Mesothelial cell of epicardium (in vitro differentiated cells): ENCODE measurements at regions not wholly inside any gene's neighbourhood (a gene's known extent, or its start where the extent isn't known, plus 50 kb on each side); places are given as distances from the start of the nearest gene placed in this dataset.

Source experiments
- DNase-seq, 2 experiments: peaks; one replicate each; pipeline ENCODE4 v3.0.0; 2021; ENCODE audit warnings: low spot score in 2 of 2; ENCODE audit not compliant: unreplicated experiment in 2 of 2
- H3K27ac Mint-ChIP-seq: 2 replicates; pipeline ENCODE4 v1.8.0; 2021; ENCODE audit warnings: mixed read lengths
- H3K27me3 Mint-ChIP-seq: 2 replicates; pipeline ENCODE4 v1.8.0; 2021; ENCODE audit warnings: low read depth, mixed read lengths
- H3K36me3 Mint-ChIP-seq: 2 replicates; pipeline ENCODE4 v1.8.0; 2021; ENCODE audit warnings: mixed read lengths
- H3K4me1 Mint-ChIP-seq: 2 replicates; pipeline ENCODE4 v1.8.0; 2021; ENCODE audit warnings: mixed read lengths
- H3K4me3 Mint-ChIP-seq: 2 replicates; pipeline ENCODE4 v1.8.0; 2021; ENCODE audit warnings: mild to moderate bottlenecking, moderate library complexity, mixed read lengths
- H3K9me3 Mint-ChIP-seq: 2 replicates; pipeline ENCODE4 v1.8.0; 2021; ENCODE audit warnings: mixed read lengths
- CTCF ChIP-seq: fragments of 200-600 bp; sonication (generic); IDR thresholded peaks from one replicate; pipeline ENCODE4 v1.5.0; 2021; ENCODE audit warnings: antibody characterized with exemption; ENCODE audit not compliant: unreplicated experiment

- DNase-seq = no peak
- peak overlapping the region; percentile 87 for H3K27ac Mint-ChIP-seq
- peaks cover under 1% of the 10 kb centered on the region for H3K9me3 Mint-ChIP-seq
Observed at GRCh38 chr10:78584681-78585080, 484.1 kb upstream of the ZMIZ1 start.

GRCh38 chr10:78585952-78586351 is 482.8 kb upstream of the ZMIZ1 start:
- no peaks in the 10 kb centered on the region for H3K36me3 Mint-ChIP-seq
- peaks cover 9% of the 10 kb centered on the region for H3K9me3 Mint-ChIP-seq
- DNase-seq = no peak
- no peak overlapping the region for H3K4me3 Mint-ChIP-seq
- H3K4me1 Mint-ChIP-seq = peaks cover 60% of the 10 kb centered on the region
- no peak for TF ChIP-seq CTCF
- H3K27ac Mint-ChIP-seq = no peak overlapping the region
- H3K27me3 Mint-ChIP-seq = no peaks in the 10 kb centered on the region

More at GRCh38 chr10:78584681-78585080, 484.1 kb upstream of the ZMIZ1 start:
- no peaks in the 10 kb centered on the region for H3K27me3 Mint-ChIP-seq
- no peak for TF ChIP-seq CTCF
- peaks cover 57% of the 10 kb centered on the region for H3K4me1 Mint-ChIP-seq
- H3K4me3 Mint-ChIP-seq = no peak overlapping the region
- H3K36me3 Mint-ChIP-seq = no peaks in the 10 kb centered on the region

DNA sequence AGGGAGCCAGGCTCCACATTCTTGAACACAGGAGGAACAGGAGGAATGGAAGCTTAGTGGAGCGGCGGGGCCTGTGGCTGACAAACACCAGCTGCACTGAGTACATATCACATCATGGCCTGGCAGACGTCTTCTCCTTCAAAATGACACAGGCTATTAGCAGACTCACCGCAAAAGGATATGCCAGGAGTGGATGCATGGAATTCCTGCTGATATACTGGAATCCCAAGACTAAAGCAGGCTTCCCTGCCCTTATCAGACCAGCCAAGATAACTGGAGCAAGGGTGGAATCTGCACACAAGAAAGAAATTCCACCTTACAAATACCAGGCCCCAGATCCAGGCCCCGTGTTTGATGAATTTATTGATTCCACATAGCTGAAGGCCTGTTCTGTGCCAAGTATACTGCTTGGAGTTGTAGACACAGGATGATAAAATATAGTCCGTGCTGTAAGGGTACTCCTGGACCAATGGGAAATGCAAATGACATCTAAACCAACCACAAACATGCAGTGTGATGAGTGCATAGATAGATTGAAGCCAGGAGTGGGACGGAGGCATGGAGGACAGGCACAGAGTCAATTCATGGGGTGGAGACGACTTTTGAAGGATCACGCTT is 480.5 kb upstream of the ZMIZ1 start:
- peaks cover 9% of the 10 kb centered on the region for H3K9me3 Mint-ChIP-seq
- DNase-seq = peak in 1 of 2 experiments; percentile 56
- peaks cover 48% of the 10 kb centered on the region for H3K4me1 Mint-ChIP-seq
- H3K27me3 Mint-ChIP-seq = no peaks in the 10 kb centered on the region
- peak overlapping the region; percentile 86 for H3K27ac Mint-ChIP-seq
- H3K4me3 Mint-ChIP-seq = no peak overlapping the region
- no peaks in the 10 kb centered on the region for H3K36me3 Mint-ChIP-seq
- TF ChIP-seq CTCF = no peak

DNA sequence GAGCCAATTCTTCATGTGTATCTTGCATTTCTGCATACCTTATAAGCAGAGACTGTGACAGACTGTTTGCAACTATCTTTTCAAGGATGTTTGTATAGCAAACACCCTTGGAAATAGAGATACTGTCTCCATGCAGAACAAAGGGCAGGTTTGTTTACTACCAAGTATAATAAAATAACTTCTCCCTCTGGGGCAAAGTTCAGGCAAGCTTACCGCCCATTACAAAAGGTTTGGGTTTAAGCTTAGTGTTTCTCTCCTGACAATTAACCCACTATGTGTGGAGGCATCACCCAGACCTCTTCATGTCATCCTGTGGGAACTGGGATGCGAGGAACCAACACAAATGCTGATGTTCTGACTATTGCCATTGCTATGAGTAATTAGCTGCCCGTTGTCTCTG is 479.1 kb upstream of the ZMIZ1 start:
- Mint-ChIP-seq H3K36me3 (no peaks in the 10 kb centered on the region), H3K27ac (no peak overlapping the region), H3K4me1 (peaks cover 42% of the 10 kb centered on the region), H3K9me3 (peaks cover 9% of the 10 kb centered on the region), H3K27me3 (no peaks in the 10 kb centered on the region), H3K4me3 (no peak overlapping the region)
- no peak for TF ChIP-seq CTCF
- DNase-seq = no peak

- no peaks in the 10 kb centered on the region for H3K27me3 Mint-ChIP-seq
- peaks cover 9% of the 10 kb centered on the region for H3K9me3 Mint-ChIP-seq
- TF ChIP-seq CTCF = no peak
- DNase-seq = no peak
- H3K4me3 Mint-ChIP-seq = no peak overlapping the region
- no peak overlapping the region for H3K27ac Mint-ChIP-seq
- peaks cover 49% of the 10 kb centered on the region for H3K4me1 Mint-ChIP-seq
- H3K36me3 Mint-ChIP-seq = no peaks in the 10 kb centered on the region
Observed at GRCh38 chr10:78591066-78591465, 477.7 kb upstream of the ZMIZ1 start.
